Kidney capillary endothelial cell (primary cell): ENCODE measurements at regions not wholly inside any gene's neighbourhood (a gene's known extent, or its start where the extent isn't known, plus 50 kb on each side); places are given as distances from the start of the nearest gene placed in this dataset.

ENCODE experiments used
- DNase-seq: peaks from one replicate; pipeline ENCODE4 v3.0.0-alpha.2; 2018; ENCODE audit warnings: low spot score

- no peak for DNase-seq
These were observed 454.1 kb upstream of the IL12A start for GRCh38 chr3:159534496-159534895.

- no peak for DNase-seq
These were observed 451.8 kb upstream of the IL12A start for GRCh38 chr3:159536876-159537275.

GRCh38 chr3:159538507-159538906 lies 450.1 kb upstream of the IL12A start:
- no peak for DNase-seq

GRCh38 chr3:159540882-159541495 lies 447.6 kb upstream of the IL12A start:
- no peak for DNase-seq

- no peak for DNase-seq
These were observed 439.8 kb upstream of the IL12A start for GRCh38 chr3:159548675-159549335.

- DNase-seq, result no peak
These were observed 433.4 kb upstream of the IL12A start for GRCh38 chr3:159555205-159555604.

GRCh38 chr3:159559771-159560170 lies 428.9 kb upstream of the IL12A start:
- no peak for DNase-seq

GRCh38 chr3:159560214-159560979 lies 428.2 kb upstream of the IL12A start:
- DNase-seq, result no peak

GRCh38 chr3:159565313-159565712 lies 423.3 kb upstream of the IL12A start:
- DNase-seq, result no peak

GRCh38 chr3:159583662-159584061 lies 405.0 kb upstream of the IL12A start:
- DNase-seq, result no peak

- DNase-seq, result no peak
These were observed 404.2 kb upstream of the IL12A start for GRCh38 chr3:159584421-159584820.

- peak; percentile 26 for DNase-seq
These were observed 401.9 kb upstream of the IL12A start for GRCh38 chr3:159586571-159587202.

GRCh38 chr3:159593927-159594605 lies 394.6 kb upstream of the IL12A start:
- DNase-seq, result peak; percentile 70

GRCh38 chr3:159600291-159600690 lies 388.3 kb upstream of the IL12A start:
- DNase-seq, result no peak

- no peak for DNase-seq
These were observed 384.5 kb upstream of the IL12A start for GRCh38 chr3:159604151-159604581.

GRCh38 chr3:159605101-159605500 lies 383.5 kb upstream of the IL12A start:
- DNase-seq, result no peak

- DNase-seq, result no peak
These were observed 382.9 kb upstream of the IL12A start for GRCh38 chr3:159605776-159606175.

GRCh38 chr3:159607856-159608255 lies 380.8 kb upstream of the IL12A start:
- no peak for DNase-seq

- DNase-seq, result no peak
These were observed 380.3 kb upstream of the IL12A start for GRCh38 chr3:159608311-159608710.

- DNase-seq, result no peak
These were observed 379.0 kb upstream of the IL12A start for GRCh38 chr3:159609625-159610024.

GRCh38 chr3:159616234-159616825 lies 372.3 kb upstream of the IL12A start:
- peak; percentile 69 for DNase-seq
